ENCODE measurements at regions not wholly inside any gene's neighbourhood (a gene's known extent, or its start where the extent isn't known, plus 50 kb on each side); places are given as distances from the start of the nearest gene placed in this dataset.

GRCh38 chr18:76752400-76752799, 70.0 kb upstream of the ZNF236 start:
- H3K4me1 ChIP-seq (ENCODE audit: control insufficient read depth in 1 of 2, low read depth in 2 of 2), result no peaks in the 10 kb centered on the region
- H3K27me3 ChIP-seq (replicated peaks; ENCODE audit: insufficient read depth), result no peaks in the 10 kb centered on the region
- ATAC-seq (ENCODE audit: insufficient number of reproducible peaks, low FRiP score, low read depth), result no peak
- peaks cover 17% of the 10 kb centered on the region for H3K9me3 ChIP-seq
- H3K4me3 ChIP-seq, result no peak overlapping the region
- no peak for TF ChIP-seq CTCF (IDR thresholded peaks at IDR 0.05)
- no peak overlapping the region for H3K27ac ChIP-seq
- no peak for DNase-seq (ENCODE audit: low spot score)
- no peaks in the 10 kb centered on the region for H3K36me3 ChIP-seq

- no peak for TF ChIP-seq CTCF (IDR thresholded peaks at IDR 0.05)
- Histone ChIP-seq H3K4me3 (no peak overlapping the region), H3K9me3 (peaks cover 17% of the 10 kb centered on the region), H3K4me1 (ENCODE audit: control insufficient read depth in 1 of 2, low read depth in 2 of 2) (no peaks in the 10 kb centered on the region), H3K27ac (no peak overlapping the region), H3K27me3 (replicated peaks; ENCODE audit: insufficient read depth) (no peaks in the 10 kb centered on the region), H3K36me3 (no peaks in the 10 kb centered on the region)
- no peak for DNase-seq (ENCODE audit: low spot score)
- ATAC-seq (ENCODE audit: insufficient number of reproducible peaks, low FRiP score, low read depth), result no peak
Measured at GRCh38 chr18:76750917-76751890, 71.2 kb upstream of the ZNF236 start.

- DNase-seq (ENCODE audit: low spot score) (no peak), ATAC-seq (ENCODE audit: insufficient number of reproducible peaks, low FRiP score, low read depth) (no peak)
- H3K27ac ChIP-seq, result no peak overlapping the region
- H3K27me3 ChIP-seq (replicated peaks; ENCODE audit: insufficient read depth), result no peaks in the 10 kb centered on the region
- H3K36me3 ChIP-seq, result no peaks in the 10 kb centered on the region
- TF ChIP-seq CTCF (IDR thresholded peaks at IDR 0.05), result no peak
- H3K9me3 ChIP-seq, result peaks cover 17% of the 10 kb centered on the region
- H3K4me3 ChIP-seq, result no peak overlapping the region
- no peaks in the 10 kb centered on the region for H3K4me1 ChIP-seq (ENCODE audit: control insufficient read depth in 1 of 2, low read depth in 2 of 2)
Measured at GRCh38 chr18:76750269-76750668, 72.1 kb upstream of the ZNF236 start.

GRCh38 chr18:76747676-76748075, 74.7 kb upstream of the ZNF236 start:
- Histone ChIP-seq H3K27me3 (replicated peaks; ENCODE audit: insufficient read depth) (no peaks in the 10 kb centered on the region), H3K27ac (no peak overlapping the region), H3K36me3 (no peaks in the 10 kb centered on the region), H3K4me3 (no peak overlapping the region), H3K4me1 (ENCODE audit: control insufficient read depth in 1 of 2, low read depth in 2 of 2) (no peaks in the 10 kb centered on the region), H3K9me3 (peaks cover 17% of the 10 kb centered on the region)
- DNase-seq (ENCODE audit: low spot score), result no peak
- no peak for TF ChIP-seq CTCF (IDR thresholded peaks at IDR 0.05)
- no peak for ATAC-seq (ENCODE audit: insufficient number of reproducible peaks, low FRiP score, low read depth)

- DNase-seq (ENCODE audit: low spot score) (no peak), ATAC-seq (ENCODE audit: insufficient number of reproducible peaks, low FRiP score, low read depth) (no peak)
- Histone ChIP-seq H3K27me3 (replicated peaks; ENCODE audit: insufficient read depth) (no peaks in the 10 kb centered on the region), H3K27ac (no peak overlapping the region), H3K4me1 (ENCODE audit: control insufficient read depth in 1 of 2, low read depth in 2 of 2) (peaks cover 0 to 8% of the 10 kb centered on the region in 2 donors), H3K36me3 (no peaks in the 10 kb centered on the region), H3K9me3 (no peaks in the 10 kb centered on the region), H3K4me3 (no peak overlapping the region)
- TF ChIP-seq CTCF (IDR thresholded peaks at IDR 0.05), result no peak
Measured at GRCh38 chr18:76741346-76741745, 81.0 kb upstream of the ZNF236 start.

All from thoracic aorta (tissue), 2 donors.